ENCODE measurements at regions not wholly inside any gene's neighbourhood (a gene's known extent, or its start where the extent isn't known, plus 50 kb on each side); places are given as distances from the start of the nearest gene placed in this dataset.

GRCh38 chr6:141301779-141302178 lies 830.9 kb upstream of the GJE1 start:
- TF ChIP-seq CTCF (IDR thresholded peaks at IDR 0.05; ENCODE audit: insufficient read depth, low read length, poor library complexity, severe bottlenecking) (no peak), EZH2phosphoT487 (conservative IDR thresholded peaks at IDR 0.05; ENCODE audit: low read length) (no peak)
